GM12891 (cell line): ENCODE measurements at regions not wholly inside any gene's neighbourhood (a gene's known extent, or its start where the extent isn't known, plus 50 kb on each side); places are given as distances from the start of the nearest gene placed in this dataset.

Source experiments
- PAX5 ChIP-seq: IDR thresholded peaks from 2 replicates; pipeline ENCODE4 v1.6.1; 2011; ENCODE audit warnings: low read length, moderate library complexity, mild to moderate bottlenecking; ENCODE audit not compliant: insufficient read depth, severe bottlenecking
- POLR2A ChIP-seq: IDR thresholded peaks from 2 replicates; pipeline ENCODE4 v1.6.1; 2011; ENCODE audit warnings: low read depth, low read length, control low read depth
- POLR2AphosphoS5 ChIP-seq: IDR thresholded peaks from 2 replicates; pipeline ENCODE4 v1.6.1; 2011; ENCODE audit warnings: low read depth, low read length, control low read depth
- POU2F2 ChIP-seq: IDR thresholded peaks from 2 replicates; pipeline ENCODE4 v1.6.1; 2011; ENCODE audit warnings: low read depth, mild to moderate bottlenecking, control low read depth, low read length, moderate library complexity
- SPI1 ChIP-seq: IDR thresholded peaks from 2 replicates; pipeline ENCODE4 v1.6.1; 2011; ENCODE audit warnings: low read depth, low read length, control low read depth
- TAF1 ChIP-seq: IDR thresholded peaks from 2 replicates; pipeline ENCODE4 v1.6.1; 2011; ENCODE audit warnings: low read depth, low read length, control low read depth

DNA sequence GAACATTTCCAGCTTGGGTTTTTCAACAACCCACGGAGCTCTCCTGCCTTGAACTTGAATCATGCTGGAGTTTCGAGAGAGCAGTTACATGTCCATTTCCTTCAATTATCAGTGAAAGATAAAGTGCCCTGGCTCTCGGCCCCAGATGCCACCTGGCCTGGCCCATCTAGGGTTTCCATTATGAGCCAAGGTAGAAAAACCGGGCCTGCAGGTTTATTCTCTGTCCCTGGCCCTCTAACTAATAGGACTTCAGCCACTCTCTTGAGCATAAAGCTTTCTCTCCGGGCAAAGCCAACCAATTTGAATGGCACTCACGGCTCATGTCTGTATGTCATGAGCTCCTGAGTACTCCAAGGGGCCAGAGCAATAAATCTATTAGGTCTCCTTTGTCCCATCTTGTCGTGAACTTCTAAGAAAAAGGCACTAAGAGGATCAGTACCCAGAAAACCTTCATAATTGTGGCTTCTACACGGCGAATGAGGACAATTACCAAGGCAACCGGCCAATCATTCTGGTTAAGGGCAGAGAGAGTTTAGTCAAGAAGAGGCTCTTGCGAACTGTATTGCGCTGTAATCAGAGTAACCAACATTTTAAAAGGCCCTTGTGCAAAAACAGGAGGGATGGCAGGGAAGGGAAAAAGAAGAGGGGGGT is 392.3 kb downstream of the MED13L start:
- TF ChIP-seq POLR2A (no peak), SPI1 (no peak), POLR2AphosphoS5 (no peak), TAF1 (no peak), PAX5 (no peak), POU2F2 (no peak)
